ENCODE measurements at regions not wholly inside any gene's neighbourhood (a gene's known extent, or its start where the extent isn't known, plus 50 kb on each side); places are given as distances from the start of the nearest gene placed in this dataset.

DNA sequence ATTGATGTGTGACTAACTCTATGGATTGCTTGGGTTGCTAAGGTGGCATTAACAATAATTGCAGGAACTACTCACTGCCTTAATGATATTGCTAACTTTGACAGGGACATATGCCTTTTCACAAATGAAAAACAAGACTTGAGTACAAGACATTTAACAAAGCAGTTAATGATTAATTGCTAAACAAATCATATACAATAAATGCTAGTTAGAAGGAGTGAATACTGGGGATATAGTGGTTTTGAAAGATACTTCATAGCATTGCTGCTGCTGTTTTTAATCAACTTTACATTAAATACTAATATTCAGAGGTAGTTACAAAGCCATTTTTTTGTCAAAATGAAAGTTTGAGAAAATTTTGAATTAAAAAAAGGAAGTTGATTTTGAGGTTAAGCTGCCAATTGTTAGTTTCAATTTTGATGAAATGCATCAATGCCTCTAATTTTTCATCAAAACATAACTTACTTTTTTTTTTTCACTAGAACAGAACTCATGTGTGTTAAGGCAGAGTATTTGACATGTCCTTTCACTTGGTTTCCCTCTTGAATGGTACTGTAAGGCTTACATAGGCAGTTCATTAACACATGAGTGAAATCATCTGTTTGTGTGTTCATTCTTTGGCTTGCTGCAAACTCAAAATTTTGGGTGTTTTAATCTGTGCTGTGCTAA lies 106.2 kb upstream of the SEMA3D start:
- H4K20me1 ChIP-seq (ENCODE audit: insufficient read depth, low read length): no peaks in the 10 kb centered on the region
- H3K27me3 ChIP-seq (ENCODE audit: insufficient read depth, low read length, poor library complexity): no peaks in the 10 kb centered on the region
- H3K79me2 ChIP-seq (ENCODE audit: insufficient read depth, low read length): no peaks in the 10 kb centered on the region
- TF ChIP-seq EZH2 (IDR thresholded peaks at IDR 0.05; ENCODE audit: borderline replicate concordance, low read depth, low read length, severe bottlenecking): no peak
- TF ChIP-seq CTCF (IDR thresholded peaks at IDR 0.05; ENCODE audit: borderline replicate concordance, extremely low read depth, low read length, poor library complexity, severe bottlenecking): no peak
- no peaks in the 10 kb centered on the region for H3K36me3 ChIP-seq (ENCODE audit: insufficient read depth, low read length)
- no peaks in the 10 kb centered on the region for H3K4me1 ChIP-seq (ENCODE audit: insufficient read depth, low read length)
- no peak overlapping the region for H3K27ac ChIP-seq (ENCODE audit: low read length)
- H3K4me3 ChIP-seq (ENCODE audit: low read depth in 1 of 2, low read length in 2 of 2): no peak overlapping the region
- no peak overlapping the region for H3K9ac ChIP-seq (ENCODE audit: low read depth, low read length)
- H3K9me3 ChIP-seq (ENCODE audit: insufficient read depth, low read length, severe bottlenecking): no peaks in the 10 kb centered on the region
- H3K4me2 ChIP-seq (ENCODE audit: insufficient read depth, low read length): no peak overlapping the region
- no peak overlapping the region for H2AFZ ChIP-seq (ENCODE audit: low read depth, low read length)
- DNase-seq (no peak), ATAC-seq (ENCODE audit: insufficient read depth, low read depth) (no peak)

GRCh38 chr7:85290269-85290668 lies 103.4 kb upstream of the SEMA3D start:
- ATAC-seq (ENCODE audit: insufficient read depth, low read depth) (no peak), DNase-seq (no peak)
- no peaks in the 10 kb centered on the region for H3K4me1 ChIP-seq (ENCODE audit: insufficient read depth, low read length)
- no peak overlapping the region for H3K27ac ChIP-seq (ENCODE audit: low read length)
- no peaks in the 10 kb centered on the region for H3K36me3 ChIP-seq (ENCODE audit: insufficient read depth, low read length)
- H3K9ac ChIP-seq (ENCODE audit: low read depth, low read length): no peak overlapping the region
- H3K9me3 ChIP-seq (ENCODE audit: insufficient read depth, low read length, severe bottlenecking): no peaks in the 10 kb centered on the region
- H3K27me3 ChIP-seq (ENCODE audit: insufficient read depth, low read length, poor library complexity): no peaks in the 10 kb centered on the region
- H3K4me2 ChIP-seq (ENCODE audit: insufficient read depth, low read length): no peak overlapping the region
- TF ChIP-seq CTCF (IDR thresholded peaks at IDR 0.05; ENCODE audit: borderline replicate concordance, extremely low read depth, low read length, poor library complexity, severe bottlenecking): no peak
- no peak for TF ChIP-seq EZH2 (IDR thresholded peaks at IDR 0.05; ENCODE audit: borderline replicate concordance, low read depth, low read length, severe bottlenecking)
- no peak overlapping the region for H2AFZ ChIP-seq (ENCODE audit: low read depth, low read length)
- no peaks in the 10 kb centered on the region for H4K20me1 ChIP-seq (ENCODE audit: insufficient read depth, low read length)
- no peak overlapping the region for H3K4me3 ChIP-seq (ENCODE audit: low read depth in 1 of 2, low read length in 2 of 2)
- H3K79me2 ChIP-seq (ENCODE audit: insufficient read depth, low read length): no peaks in the 10 kb centered on the region

DNA sequence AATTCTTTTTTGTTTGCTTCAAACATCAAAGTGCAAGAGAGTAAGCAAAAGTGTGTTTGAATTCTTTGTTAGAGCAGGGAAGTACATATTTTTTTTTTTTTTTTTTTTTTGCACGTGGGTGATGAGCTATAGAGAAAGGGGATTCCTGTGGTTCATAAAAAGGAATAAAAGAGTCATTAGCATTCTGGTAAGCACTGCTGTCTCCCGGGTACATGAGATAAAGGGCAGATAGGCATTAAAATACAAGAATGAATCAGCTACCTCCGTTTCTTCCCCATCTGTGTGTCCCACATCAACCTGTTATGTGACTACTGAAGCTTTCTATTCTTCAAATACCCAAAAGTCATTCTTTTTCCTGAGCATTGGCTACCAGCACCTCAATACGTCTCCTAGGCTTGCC lies 102.4 kb upstream of the SEMA3D start:
- Histone ChIP-seq H2AFZ (ENCODE audit: low read depth, low read length) (no peak overlapping the region), H3K36me3 (ENCODE audit: insufficient read depth, low read length) (no peaks in the 10 kb centered on the region), H3K4me2 (ENCODE audit: insufficient read depth, low read length) (no peak overlapping the region), H3K27me3 (ENCODE audit: insufficient read depth, low read length, poor library complexity) (no peaks in the 10 kb centered on the region), H3K4me1 (ENCODE audit: insufficient read depth, low read length) (no peaks in the 10 kb centered on the region), H3K27ac (ENCODE audit: low read length) (no peak overlapping the region), H3K9ac (ENCODE audit: low read depth, low read length) (no peak overlapping the region), H4K20me1 (ENCODE audit: insufficient read depth, low read length) (no peaks in the 10 kb centered on the region), H3K9me3 (ENCODE audit: insufficient read depth, low read length, severe bottlenecking) (no peaks in the 10 kb centered on the region), H3K4me3 (ENCODE audit: low read depth in 1 of 2, low read length in 2 of 2) (no peak overlapping the region), H3K79me2 (ENCODE audit: insufficient read depth, low read length) (no peaks in the 10 kb centered on the region)
- TF ChIP-seq EZH2 (IDR thresholded peaks at IDR 0.05; ENCODE audit: borderline replicate concordance, low read depth, low read length, severe bottlenecking): no peak
- TF ChIP-seq CTCF (IDR thresholded peaks at IDR 0.05; ENCODE audit: borderline replicate concordance, extremely low read depth, low read length, poor library complexity, severe bottlenecking): no peak
- DNase-seq (no peak), ATAC-seq (ENCODE audit: insufficient read depth, low read depth) (no peak)
